ENCODE measurements at regions not wholly inside any gene's neighbourhood (a gene's known extent, or its start where the extent isn't known, plus 50 kb on each side); places are given as distances from the start of the nearest gene placed in this dataset.
"Not testable (repeated sequence)": the region's sequence is repeated elsewhere in the genome, so short reads cannot be mapped to it uniquely, and the experiment has no call there.

DNA sequence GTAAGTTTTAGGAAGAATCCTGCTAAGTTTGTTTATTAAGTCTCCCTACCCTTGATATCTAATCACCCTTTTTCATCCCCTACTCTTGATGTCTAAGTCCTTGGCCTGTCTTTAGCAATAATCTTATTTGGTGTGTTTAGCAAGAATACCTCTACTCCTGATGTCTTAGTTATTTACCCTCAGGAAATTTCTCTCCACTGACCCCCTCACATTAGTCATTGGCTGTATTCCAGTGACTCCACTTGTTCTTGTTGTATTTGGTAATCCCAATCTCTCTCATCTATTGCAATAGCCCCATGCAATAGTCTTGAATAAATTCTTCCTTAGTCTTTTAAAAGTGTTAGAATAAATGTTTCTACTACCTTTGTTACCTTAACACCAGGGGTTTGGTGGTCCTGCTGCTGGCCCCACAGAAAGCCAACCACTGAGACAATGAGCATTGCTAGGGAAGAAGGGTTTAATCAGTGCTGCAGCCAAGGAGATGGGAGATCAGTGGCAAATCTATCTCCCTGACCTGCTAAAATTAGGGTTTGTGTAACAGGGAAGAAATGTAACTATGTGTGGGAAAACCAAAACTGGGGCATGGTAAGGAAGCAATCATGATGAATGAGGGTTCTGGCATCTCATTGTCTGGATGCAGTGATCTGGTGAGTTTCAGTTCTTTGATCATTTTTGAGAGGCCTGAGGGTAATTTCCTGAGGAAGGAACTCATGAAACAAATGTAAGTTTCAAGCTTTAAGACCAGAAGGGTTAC lies 236.4 kb upstream of the DAB2 start:
- H3K4me1 ChIP-seq (ENCODE audit: control insufficient read depth, insufficient read depth, low read length): no peaks in the 10 kb centered on the region
- DNase-seq (no peak), ATAC-seq (no peak)
- intact Hi-C loops (cut with DNase I): no loop called here
- H3K9me3 ChIP-seq (ENCODE audit: control insufficient read depth, low read length): peaks cover 2% of the 10 kb centered on the region
- H3K27me3 ChIP-seq (ENCODE audit: control insufficient read depth, insufficient read depth): no peaks in the 10 kb centered on the region
- no peak overlapping the region for H3K27ac ChIP-seq (ENCODE audit: low read length)
- H3K4me3 ChIP-seq (ENCODE audit: low read length): no peak overlapping the region

DNA sequence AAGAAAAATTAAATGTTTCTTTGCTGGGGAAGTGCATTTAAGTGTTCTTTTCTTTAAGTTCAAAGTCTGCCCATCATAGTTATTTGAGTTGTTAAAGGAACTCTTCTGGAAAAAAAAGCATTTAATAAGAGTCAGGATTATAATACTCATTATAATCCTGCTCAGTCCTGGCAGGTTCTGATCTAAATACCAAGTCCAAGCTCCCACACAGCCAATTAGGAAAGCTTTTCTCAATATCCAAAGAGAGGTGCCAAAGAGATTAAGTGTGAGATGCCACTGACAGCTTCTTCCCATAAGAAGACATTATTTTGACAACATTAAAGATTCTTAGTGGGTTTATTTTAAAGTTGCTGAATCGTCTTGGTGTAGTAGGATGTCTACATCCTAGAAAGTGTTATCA lies 235.2 kb upstream of the DAB2 start:
- WGBS: 64% methylated on average over 1 of the region's 1 CpG
- DNase-seq: no peak

DNA sequence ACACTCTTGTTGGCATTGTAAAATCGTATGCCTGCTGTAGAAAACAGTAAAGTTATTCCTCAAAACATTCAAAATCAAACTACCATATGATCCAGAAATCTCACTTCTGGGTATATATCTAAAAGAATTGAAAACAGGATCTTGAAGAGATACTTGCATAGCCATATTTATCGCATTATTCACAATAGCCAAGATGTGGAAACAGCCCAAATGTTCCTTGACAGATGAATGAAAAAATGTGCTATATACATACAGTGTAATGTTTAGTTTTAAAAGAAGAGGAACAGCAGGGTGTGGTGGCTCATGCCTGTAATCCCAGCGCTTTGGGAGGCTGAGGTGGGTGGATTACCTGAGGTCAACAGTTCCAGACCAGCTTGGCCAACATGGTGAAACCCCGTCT lies 234.1 kb upstream of the DAB2 start:
- Histone ChIP-seq H3K4me3 (ENCODE audit: low read length) (no peak overlapping the region), H3K9me3 (ENCODE audit: control insufficient read depth, low read length) (peaks cover 7% of the 10 kb centered on the region), H3K27ac (ENCODE audit: low read length) (no peak overlapping the region), H3K27me3 (ENCODE audit: control insufficient read depth, insufficient read depth) (no peaks in the 10 kb centered on the region), H3K4me1 (ENCODE audit: control insufficient read depth, insufficient read depth, low read length) (no peaks in the 10 kb centered on the region)
- WGBS: 81% methylated on average over 4 of the region's 4 CpGs
- intact Hi-C loops (cut with DNase I): no loop called here
- no peak for ATAC-seq
- DNase-seq: no peak

More for the DNA sequence above, 235.2 kb upstream of the DAB2 start:
- no peak overlapping the region for H3K4me3 ChIP-seq (ENCODE audit: low read length)
- no peaks in the 10 kb centered on the region for H3K4me1 ChIP-seq (ENCODE audit: control insufficient read depth, insufficient read depth, low read length)
- H3K27ac ChIP-seq (ENCODE audit: low read length): no peak overlapping the region
- intact Hi-C loops (cut with DNase I): no loop called here
- H3K9me3 ChIP-seq (ENCODE audit: control insufficient read depth, low read length): peaks cover 6% of the 10 kb centered on the region
- no peaks in the 10 kb centered on the region for H3K27me3 ChIP-seq (ENCODE audit: control insufficient read depth, insufficient read depth)
- ATAC-seq: no peak

DNA sequence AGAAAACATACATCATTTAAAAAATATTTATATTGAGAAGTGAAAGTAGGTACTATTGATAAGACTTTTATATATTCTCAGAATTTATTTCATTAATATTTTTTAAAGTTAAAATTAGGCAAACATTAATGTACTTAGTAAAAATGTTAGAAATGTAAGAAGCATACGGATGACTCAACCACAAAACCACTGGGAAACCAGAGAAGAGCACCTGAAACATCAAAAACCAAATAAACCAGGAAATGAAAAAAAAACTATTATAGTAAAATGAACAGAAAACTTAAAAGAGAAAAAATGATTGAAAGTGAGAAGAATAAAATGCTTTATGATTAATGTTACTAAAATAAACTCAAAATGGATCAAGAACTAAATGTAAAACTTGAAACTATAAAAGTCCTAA lies 233.2 kb upstream of the DAB2 start:
- Histone ChIP-seq H3K4me3 (ENCODE audit: low read length) (no peak overlapping the region), H3K27me3 (ENCODE audit: control insufficient read depth, insufficient read depth) (no peaks in the 10 kb centered on the region), H3K9me3 (ENCODE audit: control insufficient read depth, low read length) (peaks cover 7% of the 10 kb centered on the region), H3K27ac (ENCODE audit: low read length) (no peak overlapping the region), H3K4me1 (ENCODE audit: control insufficient read depth, insufficient read depth, low read length) (no peaks in the 10 kb centered on the region)
- WGBS: 77% methylated on average over 1 of the region's 1 CpG
- ATAC-seq: no peak
- no peak for DNase-seq
- intact Hi-C loops (cut with DNase I): no loop called here

DNA sequence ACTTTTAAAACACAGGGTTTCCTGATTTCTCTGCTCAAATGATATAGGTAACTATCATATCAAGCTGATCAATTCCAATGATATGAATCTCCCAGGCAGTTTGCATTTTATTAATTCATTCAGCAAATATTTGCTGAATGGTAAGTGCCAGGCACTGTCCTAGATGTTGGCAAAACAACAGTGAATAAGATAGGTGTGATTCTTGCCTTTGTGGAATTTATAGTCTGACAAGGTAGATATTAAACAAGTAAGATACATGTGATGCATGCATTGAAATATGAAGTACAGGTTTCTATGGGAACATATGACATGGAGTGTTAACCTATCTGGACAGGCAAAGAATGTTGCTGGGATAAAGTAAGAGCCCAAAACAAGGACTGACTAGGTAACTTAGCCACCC lies 231.8 kb upstream of the DAB2 start:
- intact Hi-C loops (cut with DNase I): no loop called here
- DNase-seq (no peak), ATAC-seq (no peak)
- no peaks in the 10 kb centered on the region for H3K4me1 ChIP-seq (ENCODE audit: control insufficient read depth, insufficient read depth, low read length)
- H3K27ac ChIP-seq (ENCODE audit: low read length): no peak overlapping the region
- no peaks in the 10 kb centered on the region for H3K27me3 ChIP-seq (ENCODE audit: control insufficient read depth, insufficient read depth)
- H3K9me3 ChIP-seq (ENCODE audit: control insufficient read depth, low read length): peaks cover 7% of the 10 kb centered on the region
- no peak overlapping the region for H3K4me3 ChIP-seq (ENCODE audit: low read length)

DNA sequence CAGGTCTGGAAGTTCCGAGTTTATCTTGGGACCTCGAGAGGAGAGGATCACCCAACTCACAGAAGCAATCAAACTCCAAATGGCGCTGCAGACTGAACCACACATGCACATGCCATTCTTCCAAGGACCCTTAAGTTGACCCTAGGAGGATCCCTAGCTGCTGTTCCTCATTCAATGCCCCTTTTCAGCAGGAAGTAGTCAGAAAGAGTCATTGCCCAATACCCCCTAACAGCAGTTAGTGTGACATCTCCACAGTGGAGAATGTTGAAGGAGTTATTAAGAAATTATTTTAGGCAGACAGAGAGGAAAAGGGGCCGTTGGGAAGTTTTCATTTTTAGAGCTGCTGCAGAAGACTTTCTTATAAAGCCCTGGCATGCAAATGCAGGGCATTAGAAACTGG lies 229.9 kb upstream of the DAB2 start:
- DNase-seq: no peak
- H3K4me3 ChIP-seq (ENCODE audit: low read length): no peak overlapping the region
- intact Hi-C loops (cut with DNase I): no loop called here
- no peaks in the 10 kb centered on the region for H3K27me3 ChIP-seq (ENCODE audit: control insufficient read depth, insufficient read depth)
- no peaks in the 10 kb centered on the region for H3K4me1 ChIP-seq (ENCODE audit: control insufficient read depth, insufficient read depth, low read length)
- H3K27ac ChIP-seq (ENCODE audit: low read length): no peak overlapping the region
- ATAC-seq: no peak
- WGBS: 79% methylated on average over 4 of the region's 4 CpGs
- peaks cover 5% of the 10 kb centered on the region for H3K9me3 ChIP-seq (ENCODE audit: control insufficient read depth, low read length)

DNA sequence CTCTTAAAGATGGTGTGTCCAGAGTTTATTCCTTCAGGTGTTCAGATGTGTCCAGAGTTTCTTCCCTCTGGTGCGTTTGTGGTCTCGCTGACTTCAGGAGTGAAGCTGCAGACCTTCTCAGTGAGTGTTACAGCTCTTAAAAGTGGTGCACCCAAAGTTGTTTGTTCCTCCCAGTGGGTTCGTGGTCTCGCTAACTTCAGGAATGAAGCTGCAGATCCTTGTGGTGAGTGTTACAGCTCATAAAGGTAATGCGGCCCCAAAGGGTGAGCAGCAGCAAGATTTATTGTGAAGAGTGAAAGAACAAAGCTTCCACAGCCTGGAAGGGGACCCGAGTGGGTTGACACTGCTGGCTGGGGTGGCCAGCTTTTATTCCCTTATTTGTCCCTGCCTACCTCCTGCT lies 227.7 kb upstream of the DAB2 start:
- intact Hi-C loops (cut with DNase I); H3K9me3 ChIP-seq (ENCODE audit: control insufficient read depth, low read length); ATAC-seq; H3K4me1 ChIP-seq (ENCODE audit: control insufficient read depth, insufficient read depth, low read length); H3K27me3 ChIP-seq (ENCODE audit: control insufficient read depth, insufficient read depth); H3K4me3 ChIP-seq (ENCODE audit: low read length); DNase-seq; H3K27ac ChIP-seq (ENCODE audit: low read length): not testable (repeated sequence)
- WGBS: 75% methylated on average over 6 of the region's 6 CpGs

DNA sequence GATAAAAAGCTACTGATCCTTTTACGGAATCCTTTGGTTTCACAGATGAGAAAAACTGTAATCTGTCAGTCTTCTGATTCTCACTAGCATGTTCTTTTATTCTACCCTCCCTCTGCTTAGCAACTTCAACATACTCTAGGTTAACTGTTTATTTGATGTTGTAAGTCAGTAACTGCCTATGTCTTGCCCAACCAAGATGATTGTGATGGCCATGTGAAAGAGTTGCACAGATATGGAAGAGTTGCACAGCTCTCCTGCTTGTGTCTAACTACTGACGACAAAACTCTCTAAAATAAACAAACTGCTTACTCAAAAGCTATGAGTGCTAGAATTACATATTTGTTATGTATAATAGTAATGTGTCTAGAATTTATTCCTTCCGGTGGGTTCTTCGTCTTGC lies 227.3 kb upstream of the DAB2 start:
- H3K9me3 ChIP-seq (ENCODE audit: control insufficient read depth, low read length): peaks cover 5% of the 10 kb centered on the region
- DNase-seq (no peak), ATAC-seq (no peak)
- H3K4me3 ChIP-seq (ENCODE audit: low read length): no peak overlapping the region
- WGBS: 92% methylated on average over 4 of the region's 4 CpGs
- no peak overlapping the region for H3K27ac ChIP-seq (ENCODE audit: low read length)
- intact Hi-C loops (cut with DNase I): no loop called here
- no peaks in the 10 kb centered on the region for H3K27me3 ChIP-seq (ENCODE audit: control insufficient read depth, insufficient read depth)
- no peaks in the 10 kb centered on the region for H3K4me1 ChIP-seq (ENCODE audit: control insufficient read depth, insufficient read depth, low read length)

DNA sequence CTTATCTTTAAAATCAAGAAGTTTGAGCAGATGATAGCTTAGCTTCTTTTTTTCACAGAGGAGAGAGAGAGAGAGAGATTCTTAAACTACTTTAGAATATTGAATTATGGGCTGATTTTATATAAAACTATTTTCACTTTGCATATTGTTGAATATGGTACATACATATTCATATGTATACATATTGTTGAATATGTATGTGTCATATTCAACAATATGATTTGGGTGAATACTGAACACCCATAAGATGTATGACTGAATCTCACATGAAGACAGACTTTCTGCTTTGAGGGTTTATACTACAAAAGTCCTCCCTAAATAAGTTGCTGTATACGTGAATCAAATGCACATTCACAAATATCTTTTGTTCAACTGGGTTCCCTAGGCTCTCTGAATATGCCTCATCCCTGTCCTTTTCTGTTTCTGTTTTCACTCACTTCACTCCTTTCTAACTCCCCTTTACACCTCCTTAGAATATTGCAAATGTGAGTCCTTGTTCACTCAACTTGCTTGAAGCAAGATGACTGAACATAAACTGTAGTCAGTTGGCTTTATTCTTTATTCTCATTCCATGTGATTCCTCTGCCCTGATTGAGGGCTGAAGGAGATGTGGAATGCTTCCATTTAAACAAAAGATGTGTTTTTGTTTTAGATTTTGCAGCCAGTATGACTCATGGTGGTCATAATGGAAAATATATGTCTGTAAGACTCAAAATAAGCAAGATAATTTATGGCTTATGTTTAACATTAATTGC lies 225.4 kb upstream of the DAB2 start:
- no peak for DNase-seq
- intact Hi-C loops (cut with DNase I): no loop called here
- ATAC-seq: no peak
- Histone ChIP-seq H3K4me3 (ENCODE audit: low read length) (no peak overlapping the region), H3K27ac (ENCODE audit: low read length) (no peak overlapping the region), H3K27me3 (ENCODE audit: control insufficient read depth, insufficient read depth) (no peaks in the 10 kb centered on the region), H3K9me3 (ENCODE audit: control insufficient read depth, low read length) (peaks cover 2% of the 10 kb centered on the region), H3K4me1 (ENCODE audit: control insufficient read depth, insufficient read depth, low read length) (no peaks in the 10 kb centered on the region)
- WGBS: 81% methylated on average over 1 of the region's 1 CpG

DNA sequence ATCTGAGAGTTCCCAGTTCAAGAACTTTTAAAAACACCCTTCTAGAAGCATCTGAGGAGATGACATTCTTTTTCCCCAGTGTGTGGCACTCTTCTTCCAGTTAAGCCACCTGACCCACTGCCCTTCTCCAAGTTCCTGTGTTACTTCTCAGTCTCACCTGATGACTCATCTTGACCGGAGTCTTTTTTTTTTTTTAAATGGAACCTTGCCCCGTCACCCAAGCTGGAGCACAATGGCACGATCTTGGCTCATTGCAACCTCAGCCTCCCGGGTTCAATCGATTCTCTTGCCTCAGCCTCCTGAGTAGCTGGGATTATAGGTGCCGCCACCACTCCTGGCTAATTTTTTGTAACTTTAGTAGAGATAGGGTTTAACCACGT lies 224.1 kb upstream of the DAB2 start:
- DNase-seq (no peak), ATAC-seq (no peak)
- no peaks in the 10 kb centered on the region for H3K9me3 ChIP-seq (ENCODE audit: control insufficient read depth, low read length)
- no peak overlapping the region for H3K4me3 ChIP-seq (ENCODE audit: low read length)
- no peak overlapping the region for H3K27ac ChIP-seq (ENCODE audit: low read length)
- intact Hi-C loops (cut with DNase I): no loop called here
- no peaks in the 10 kb centered on the region for H3K4me1 ChIP-seq (ENCODE audit: control insufficient read depth, insufficient read depth, low read length)
- WGBS: 86% methylated on average over 7 of the region's 7 CpGs
- H3K27me3 ChIP-seq (ENCODE audit: control insufficient read depth, insufficient read depth): no peaks in the 10 kb centered on the region

DNA sequence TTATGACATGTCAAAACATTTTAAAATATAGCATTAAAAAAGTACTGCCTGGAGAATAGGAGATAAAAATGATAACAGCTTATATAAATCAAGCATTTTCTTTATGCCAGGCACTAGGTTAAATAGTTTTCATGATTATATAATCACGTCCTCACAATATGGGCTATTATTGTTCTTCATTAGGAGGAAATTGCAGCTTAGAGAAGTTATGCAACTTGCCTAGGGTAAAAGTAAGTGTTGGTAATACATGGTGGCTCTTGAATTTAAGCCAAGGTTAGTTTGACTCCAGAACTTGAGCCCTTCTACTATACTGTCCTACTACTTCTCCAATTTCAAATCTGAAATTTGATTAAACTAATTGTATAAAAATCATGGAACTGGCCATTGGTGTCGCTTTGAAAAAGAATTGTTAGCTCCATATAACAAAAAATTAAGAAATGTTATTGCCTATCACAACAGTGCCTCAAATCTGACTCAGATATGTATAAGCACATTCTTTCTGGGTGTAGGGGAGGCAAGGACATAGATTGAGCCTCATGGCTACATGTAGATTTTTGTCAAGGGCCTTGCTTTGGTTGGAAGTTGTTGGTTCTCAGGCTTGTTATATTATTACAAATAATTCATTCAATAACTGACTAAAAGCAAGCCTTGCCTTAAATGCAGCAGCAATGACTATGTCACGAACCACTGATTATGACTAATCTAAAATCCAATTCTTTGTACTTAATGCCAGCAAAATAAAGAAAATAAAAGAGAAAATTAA lies 223.5 kb upstream of the DAB2 start:
- no peaks in the 10 kb centered on the region for H3K27me3 ChIP-seq (ENCODE audit: control insufficient read depth, insufficient read depth)
- DNase-seq (no peak), ATAC-seq (no peak)
- intact Hi-C loops (cut with DNase I): no loop called here
- no peaks in the 10 kb centered on the region for H3K9me3 ChIP-seq (ENCODE audit: control insufficient read depth, low read length)
- H3K4me1 ChIP-seq (ENCODE audit: control insufficient read depth, insufficient read depth, low read length): no peaks in the 10 kb centered on the region
- 77% methylated on average over 3 of the region's 3 CpGs for WGBS
- no peak overlapping the region for H3K4me3 ChIP-seq (ENCODE audit: low read length)
- no peak overlapping the region for H3K27ac ChIP-seq (ENCODE audit: low read length)

Data from right cardiac atrium (tissue), 5 donors.